HCT116 (cell line): ENCODE measurements at regions not wholly inside any gene's neighbourhood (a gene's known extent, or its start where the extent isn't known, plus 50 kb on each side); places are given as distances from the start of the nearest gene placed in this dataset.

Source experiments
- ATAC-seq: fragments of 200-7000 bp; cut with Tn5 transposase; 2 replicates; pipeline ENCODE4 v1.9.1; 2020; ENCODE audit warnings: mild to moderate bottlenecking, moderate library complexity
- BruUV-seq: library from RNA; stranded (reverse); fragments of 400-500 nt; replicated peaks from 2 replicates; lab custom pipeline; 2021; lab: Mats Ljungman, UMichigan
- CTCF ChIA-PET: fragments of 300-600 bp; sonication (Branson Sonifier 250); formaldehyde crosslinking; loops from one replicate; lab custom pipeline; 2021; ENCODE audit warnings: antibody characterized with exemption; lab: Charles Lee
- POLR2A ChIA-PET: fragments of 300-600, 350-600 bp; sonication (Branson Sonifier 250); formaldehyde crosslinking; loops from one replicate; lab custom pipeline; 2021; ENCODE audit warnings: antibody characterized with exemption; lab: Charles Lee
- RAD21 ChIA-PET, 2 experiments: fragments of 300-600 bp; sonication (Branson Sonifier 250); formaldehyde crosslinking; loops; one replicate each; lab custom pipeline; 2023; ENCODE audit warnings: low total read pairs in 2 of 2; ENCODE audit not compliant: uncharacterized antibody in 2 of 2, unreplicated experiment in 2 of 2, low non-redundant PET in 1 of 2; lab: Charles Lee
- DNase-seq: peaks from one replicate; pipeline ENCODE4 v3.0.0-alpha.2; 2010; ENCODE audit warnings: low read depth, low spot score
- H2AFZ ChIP-seq: fragments of 200-600 bp; shearing (Covaris generic), sonication (generic); 2 replicates; pipeline ENCODE4 v1.6.1; 2017; ENCODE audit warnings: low read depth, mixed run types, mixed read lengths, antibody characterized with exemption, low read length; ENCODE audit not compliant: poor library complexity, severe bottlenecking
- H3K27ac ChIP-seq: 2 replicates; pipeline ENCODE4 v1.5.1; 2012; ENCODE audit warnings: low read depth, low read length
- H3K27me3 ChIP-seq: fragments of 200-600 bp; sonication (generic); 2 replicates; pipeline ENCODE4 v1.6.1; 2016; ENCODE audit warnings: mixed run types, low read length, mixed read lengths; ENCODE audit not compliant: insufficient read depth
- H3K36me3 ChIP-seq, 2 experiments: fragments of 200-500 bp in 1 of 2; fragments of 200-600 bp in 1 of 2; sonication (Bioruptor generic) in 1 of 2; sonication (generic) in 1 of 2; 2 replicates each; pipeline versions ENCODE4 v1.5.1 to v1.6.1; 2014 to 2016; ENCODE audit warnings: low read length in 2 of 2, inconsistent platforms in 1 of 2, mixed read lengths in 1 of 2, mixed run types in 1 of 2; ENCODE audit not compliant: insufficient read depth in 2 of 2, control insufficient read depth in 1 of 2
- H3K4me1 ChIP-seq, 2 experiments: fragments of 200-600 bp in 1 of 2; sonication (generic) in 1 of 2; 2 replicates each; pipeline versions ENCODE4 v1.5.1 to v1.6.1; 2012 to 2017; ENCODE audit warnings: low read length in 2 of 2, inconsistent platforms in 1 of 2, mild to moderate bottlenecking in 1 of 2, mixed read lengths in 1 of 2, mixed run types in 1 of 2, moderate library complexity in 1 of 2; ENCODE audit not compliant: insufficient read depth in 2 of 2, control insufficient read depth in 1 of 2
- H3K4me2 ChIP-seq: fragments of 200-600 bp; sonication (generic); 2 replicates; pipeline ENCODE4 v1.6.1; 2017; ENCODE audit warnings: mixed run types, low read length, mixed read lengths
- H3K4me3 ChIP-seq, 2 experiments: fragments of 200-600 bp in 1 of 2; sonication (generic) in 1 of 2; replicated peaks in 1 of 2; 2 replicates each; pipeline ENCODE4 v1.5.1; 2011 to 2016; ENCODE audit warnings: low read length in 2 of 2, control low read depth in 1 of 2, low read depth in 1 of 2, mild to moderate bottlenecking in 1 of 2, mixed read lengths in 1 of 2, mixed run types in 1 of 2
- H3K79me2 ChIP-seq: fragments of 200-600 bp; sonication (generic); 2 replicates; pipeline ENCODE4 v1.6.1; 2017; ENCODE audit warnings: mild to moderate bottlenecking, mixed run types, low read length, moderate library complexity, mixed read lengths; ENCODE audit not compliant: insufficient read depth
- H3K9ac ChIP-seq: fragments of 200-600 bp; sonication (generic); 2 replicates; pipeline ENCODE4 v1.6.1; 2016; ENCODE audit warnings: low read length, mixed read lengths
- H3K9me2 ChIP-seq: fragments of 200-600 bp; sonication (generic), shearing (Covaris generic); 2 replicates; pipeline ENCODE4 v1.6.1; 2017; ENCODE audit warnings: mixed run types, mild to moderate bottlenecking, moderate library complexity; ENCODE audit not compliant: insufficient read depth
- H3K9me3 ChIP-seq, 2 experiments: fragments of 200-500 bp in 1 of 2; fragments of 200-600 bp in 1 of 2; sonication (Bioruptor generic) in 1 of 2; sonication (generic) in 1 of 2; 2 replicates each; pipeline ENCODE4 v1.6.1; 2014 to 2017; ENCODE audit warnings: low read length in 2 of 2, mixed read lengths in 2 of 2, inconsistent platforms in 1 of 2, low read depth in 1 of 2, mild to moderate bottlenecking in 1 of 2, mixed run types in 1 of 2, moderate library complexity in 1 of 2; ENCODE audit not compliant: control insufficient read depth in 1 of 2, insufficient read depth in 1 of 2
- H4K20me1 ChIP-seq: fragments of 200-600 bp; sonication (generic), shearing (Covaris generic); 2 replicates; pipeline ENCODE4 v1.6.1; 2017; ENCODE audit warnings: mixed run types, mild to moderate bottlenecking, moderate library complexity; ENCODE audit not compliant: insufficient read depth
- CEBPB ChIP-seq: IDR thresholded peaks from 2 replicates; pipeline ENCODE4 v1.6.1; 2012; ENCODE audit warnings: low read depth
- EZH2 ChIP-seq: fragments of 200-600 bp; sonication (generic); IDR thresholded peaks from 2 replicates; pipeline ENCODE4 v1.6.1; 2017; ENCODE audit warnings: antibody characterized with exemption, mixed run types
- EZH2phosphoT487 ChIP-seq: fragments of 200-600 bp; IDR thresholded peaks from 2 replicates; pipeline ENCODE4 v1.6.1; 2018; ENCODE audit warnings: antibody characterized with exemption, borderline replicate concordance
- JUND ChIP-seq: IDR thresholded peaks from 2 replicates; pipeline ENCODE4 v1.6.1; 2012
- POLR2A ChIP-seq: IDR thresholded peaks from 2 replicates; pipeline ENCODE4 v1.7.0; 2011; ENCODE audit warnings: borderline replicate concordance; ENCODE audit not compliant: insufficient read depth, insufficient read length; ENCODE audit errors: extremely low read depth
- SIN3A ChIP-seq: IDR thresholded peaks from 2 replicates; pipeline ENCODE4 v1.6.1; 2012; ENCODE audit warnings: low read depth
- SRF ChIP-seq: IDR thresholded peaks from 2 replicates; pipeline ENCODE4 v1.6.1; 2012; ENCODE audit warnings: low read depth
- TCF7L2 ChIP-seq: IDR thresholded peaks from 2 replicates; pipeline ENCODE4 v1.7.0; 2011; ENCODE audit warnings: borderline replicate concordance, inconsistent platforms; ENCODE audit not compliant: insufficient read depth, insufficient read length; ENCODE audit errors: extremely low read depth
- ZFX ChIP-seq: fragments of 450-650 bp; IDR thresholded peaks from 2 replicates; pipeline ENCODE4 v1.6.1; 2017
- ZNF274 ChIP-seq: fragments of 200-500 bp; sonication (Bioruptor generic); IDR thresholded peaks from 2 replicates; pipeline ENCODE4 v1.6.1; 2014; ENCODE audit warnings: mild to moderate bottlenecking, low read depth, low read length, inconsistent platforms
- intact Hi-C: fragments of 100-400 bp; cut with micrococcal nuclease; formaldehyde crosslinking; loops from 2 replicates; pipeline ENCODE4 v1.10.0; 2022
- TF ChIP-seq, protein P1 (sequence below), 3 experiments: fragments of 200-600 bp in 1 of 3; sonication (generic) in 1 of 3; IDR thresholded peaks in 2 of 3; conservative IDR thresholded peaks in 1 of 3; 2 replicates each; pipeline ENCODE4 v1.5.1; 2012 to 2017; ENCODE audit warnings: low read depth in 2 of 3, low read length in 2 of 3, antibody characterized with exemption in 1 of 3, borderline replicate concordance in 1 of 3, control low read depth in 1 of 3, mild to moderate bottlenecking in 1 of 3, mixed read lengths in 1 of 3, mixed run types in 1 of 3, moderate library complexity in 1 of 3; ENCODE audit not compliant: insufficient read depth in 1 of 3
- TF ChIP-seq, protein P2 (sequence below): IDR thresholded peaks from 2 replicates; pipeline ENCODE4 v1.6.1; 2012

DNA sequence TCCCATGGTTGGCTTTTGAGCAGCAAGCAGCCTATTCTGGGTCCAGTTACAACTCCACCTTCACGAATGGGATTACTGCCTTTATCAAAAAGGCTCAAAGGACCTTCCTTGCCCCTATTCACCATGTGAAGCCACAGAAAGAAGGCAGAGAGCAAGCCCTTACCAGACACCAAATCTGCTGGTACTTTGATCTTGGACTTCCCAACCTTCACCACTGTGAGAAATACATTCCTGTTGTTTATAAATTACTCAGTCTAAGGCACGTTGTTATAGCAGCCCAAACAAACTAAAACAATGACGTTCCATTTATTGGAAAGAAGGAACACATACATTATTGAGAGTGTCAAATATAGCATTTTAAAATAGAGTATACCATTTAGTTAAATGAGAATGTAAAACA is 1557.9 kb downstream of the PLA2G4A start:
- no peaks in the 10 kb centered on the region for H3K9me2 ChIP-seq
- BruUV-seq, result no TSS peak
- H3K36me3 ChIP-seq, result no peaks in the 10 kb centered on the region
- no peak overlapping the region for H3K4me2 ChIP-seq
- CTCF ChIA-PET, result no interaction called here
- no peak overlapping the region for H3K27ac ChIP-seq
- no peaks in the 10 kb centered on the region for H3K79me2 ChIP-seq
- no peaks in the 10 kb centered on the region for H3K27me3 ChIP-seq
- H4K20me1 ChIP-seq, result no peaks in the 10 kb centered on the region; the same call in 1 of the 2 replicates
- RAD21 ChIA-PET, result no interaction called here
- H2AFZ ChIP-seq, result no peak overlapping the region
- no peaks in the 10 kb centered on the region for H3K9me3 ChIP-seq
- intact Hi-C loops, result no loop called here
- ATAC-seq, result no peak
- no peak for DNase-seq
- TF ChIP-seq EZH2, result no peak
- TF ChIP-seq, protein P1, sequence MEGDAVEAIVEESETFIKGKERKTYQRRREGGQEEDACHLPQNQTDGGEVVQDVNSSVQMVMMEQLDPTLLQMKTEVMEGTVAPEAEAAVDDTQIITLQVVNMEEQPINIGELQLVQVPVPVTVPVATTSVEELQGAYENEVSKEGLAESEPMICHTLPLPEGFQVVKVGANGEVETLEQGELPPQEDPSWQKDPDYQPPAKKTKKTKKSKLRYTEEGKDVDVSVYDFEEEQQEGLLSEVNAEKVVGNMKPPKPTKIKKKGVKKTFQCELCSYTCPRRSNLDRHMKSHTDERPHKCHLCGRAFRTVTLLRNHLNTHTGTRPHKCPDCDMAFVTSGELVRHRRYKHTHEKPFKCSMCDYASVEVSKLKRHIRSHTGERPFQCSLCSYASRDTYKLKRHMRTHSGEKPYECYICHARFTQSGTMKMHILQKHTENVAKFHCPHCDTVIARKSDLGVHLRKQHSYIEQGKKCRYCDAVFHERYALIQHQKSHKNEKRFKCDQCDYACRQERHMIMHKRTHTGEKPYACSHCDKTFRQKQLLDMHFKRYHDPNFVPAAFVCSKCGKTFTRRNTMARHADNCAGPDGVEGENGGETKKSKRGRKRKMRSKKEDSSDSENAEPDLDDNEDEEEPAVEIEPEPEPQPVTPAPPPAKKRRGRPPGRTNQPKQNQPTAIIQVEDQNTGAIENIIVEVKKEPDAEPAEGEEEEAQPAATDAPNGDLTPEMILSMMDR (IDR thresholded peaks at IDR 0.05 in 2 of 3, conservative IDR thresholded peaks at IDR 0.05 in 1 of 3; ENCODE audit: borderline replicate concordance in 1 of 3, insufficient read depth in 1 of 3, low read depth in 2 of 3, low read length in 2 of 3), result no peak
- TF ChIP-seq SRF, result no peak
- no peak for TF ChIP-seq ZNF274
- no peak for TF ChIP-seq SIN3A
- no peak for TF ChIP-seq ZFX
- no peak for TF ChIP-seq JUND
- no peak for TF ChIP-seq TCF7L2
- TF ChIP-seq, protein P2, sequence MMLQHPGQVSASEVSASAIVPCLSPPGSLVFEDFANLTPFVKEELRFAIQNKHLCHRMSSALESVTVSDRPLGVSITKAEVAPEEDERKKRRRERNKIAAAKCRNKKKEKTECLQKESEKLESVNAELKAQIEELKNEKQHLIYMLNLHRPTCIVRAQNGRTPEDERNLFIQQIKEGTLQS, result no peak
- TF ChIP-seq CEBPB, result no peak
- no peak for TF ChIP-seq POLR2A
- no peak for TF ChIP-seq EZH2phosphoT487
- TF ChIP-seq, all 23 proteins: peak for 0
- Histone ChIP-seq H3K4me3 (no peak overlapping the region), H3K9ac (no peak overlapping the region), H3K4me1 (no peaks in the 10 kb centered on the region)
- POLR2A ChIA-PET, result no interaction called here
